Neural crest cell (in vitro differentiated cells): ENCODE measurements at regions not wholly inside any gene's neighbourhood (a gene's known extent, or its start where the extent isn't known, plus 50 kb on each side); places are given as distances from the start of the nearest gene placed in this dataset.

Experiments
- DNase-seq: peaks from one replicate; pipeline ENCODE4 v3.0.0; 2021; ENCODE audit warnings: low read depth, mixed read lengths, low spot score
- H3K27ac Mint-ChIP-seq: one replicate; pipeline ENCODE4 v1.8.0; 2021; ENCODE audit warnings: mild to moderate bottlenecking, mixed read lengths; ENCODE audit not compliant: unreplicated experiment
- H3K27me3 Mint-ChIP-seq: 2 replicates; pipeline ENCODE4 v1.8.0; 2021; ENCODE audit warnings: low read depth, mild to moderate bottlenecking, mixed read lengths
- H3K36me3 Mint-ChIP-seq: 2 replicates; pipeline ENCODE4 v1.8.0; 2021; ENCODE audit warnings: low read depth, mild to moderate bottlenecking, mixed read lengths
- H3K4me1 Mint-ChIP-seq: 2 replicates; pipeline ENCODE4 v1.8.0; 2021; ENCODE audit warnings: mixed read lengths
- H3K4me3 Mint-ChIP-seq: one replicate; pipeline ENCODE4 v1.8.0; 2021; ENCODE audit warnings: mild to moderate bottlenecking, mixed read lengths
- H3K9me3 Mint-ChIP-seq: 2 replicates; pipeline ENCODE4 v1.8.0; 2021; ENCODE audit warnings: mixed read lengths
- CTCF ChIP-seq: fragments of 200-600 bp; sonication (generic); conservative IDR thresholded peaks from 2 replicates; pipeline ENCODE4 v1.5.0; 2021; ENCODE audit warnings: antibody characterized with exemption, mild to moderate bottlenecking

DNA sequence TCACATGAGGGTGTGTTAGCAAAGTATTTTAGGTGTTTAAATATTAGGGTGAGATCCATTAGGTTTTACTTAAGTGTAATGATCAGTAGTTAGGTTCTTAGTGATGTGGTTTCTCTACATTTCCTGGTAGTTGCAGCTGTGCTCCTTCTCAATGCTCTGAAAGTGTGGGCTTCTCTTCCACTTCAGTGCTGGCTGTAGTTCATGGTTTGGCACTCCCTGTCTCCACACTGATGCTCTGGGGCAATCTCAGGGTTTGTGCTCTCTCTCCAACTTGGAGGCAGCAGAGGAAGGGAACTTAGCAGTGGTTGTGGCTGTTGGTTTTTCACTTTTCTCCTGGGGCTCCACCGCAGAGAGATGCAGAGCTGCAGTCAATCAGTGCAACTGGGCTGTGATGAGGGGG, 507.5 kb downstream of the TMEM232 start:
- no peaks in the 10 kb centered on the region for H3K27me3 Mint-ChIP-seq
- peaks cover 33% of the 10 kb centered on the region for H3K9me3 Mint-ChIP-seq
- peaks cover 28% of the 10 kb centered on the region for H3K36me3 Mint-ChIP-seq
- no peaks in the 10 kb centered on the region for H3K4me1 Mint-ChIP-seq
- no peak overlapping the region for H3K4me3 Mint-ChIP-seq
- H3K27ac Mint-ChIP-seq = no peak overlapping the region
- no peak for DNase-seq
- TF ChIP-seq CTCF = no peak

GRCh38 chr5:110219769-110220168, 506.7 kb downstream of the TMEM232 start:
- H3K36me3 Mint-ChIP-seq = peaks cover 28% of the 10 kb centered on the region
- DNase-seq = no peak
- no peaks in the 10 kb centered on the region for H3K4me1 Mint-ChIP-seq
- H3K4me3 Mint-ChIP-seq = no peak overlapping the region
- no peak overlapping the region for H3K27ac Mint-ChIP-seq
- H3K27me3 Mint-ChIP-seq = no peaks in the 10 kb centered on the region
- no peak for TF ChIP-seq CTCF
- H3K9me3 Mint-ChIP-seq = peaks cover 28% of the 10 kb centered on the region

- Mint-ChIP-seq H3K9me3 (peaks cover 26% of the 10 kb centered on the region), H3K36me3 (peaks cover 25% of the 10 kb centered on the region), H3K4me3 (no peak overlapping the region), H3K27me3 (no peaks in the 10 kb centered on the region), H3K27ac (no peak overlapping the region), H3K4me1 (no peaks in the 10 kb centered on the region)
- no peak for TF ChIP-seq CTCF
- DNase-seq = no peak
Observed at GRCh38 chr5:110221036-110221435, 505.4 kb downstream of the TMEM232 start.

- Mint-ChIP-seq H3K27ac (no peak overlapping the region), H3K4me1 (no peaks in the 10 kb centered on the region), H3K9me3 (peaks cover 16% of the 10 kb centered on the region), H3K4me3 (no peak overlapping the region), H3K27me3 (no peaks in the 10 kb centered on the region), H3K36me3 (peaks cover 12% of the 10 kb centered on the region)
- no peak for TF ChIP-seq CTCF
- no peak for DNase-seq
Observed at GRCh38 chr5:110224050-110224449, 502.4 kb downstream of the TMEM232 start.

DNA sequence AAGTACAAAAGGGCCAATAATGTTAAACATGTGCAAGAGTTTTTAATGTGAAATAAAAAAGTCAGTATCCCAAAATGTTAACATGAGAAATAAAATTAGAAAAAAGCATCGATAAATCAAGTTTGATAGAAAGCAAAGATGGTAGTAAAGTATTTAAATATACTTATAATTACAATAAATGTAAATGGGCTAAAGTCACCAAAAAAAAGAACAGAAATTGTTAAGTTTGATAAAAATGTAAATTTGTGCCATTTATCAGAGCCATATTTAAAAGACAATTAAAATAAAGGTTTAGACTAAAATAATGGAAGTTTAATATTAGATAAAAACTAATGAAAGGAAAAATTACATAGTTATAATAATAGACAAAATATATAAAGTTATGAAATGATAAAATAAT, 500.5 kb downstream of the TMEM232 start:
- no peak for DNase-seq
- Mint-ChIP-seq H3K36me3 (peaks cover 14% of the 10 kb centered on the region), H3K4me3 (no peak overlapping the region), H3K27me3 (no peaks in the 10 kb centered on the region), H3K9me3 (peaks cover 20% of the 10 kb centered on the region), H3K4me1 (no peaks in the 10 kb centered on the region), H3K27ac (no peak overlapping the region)
- no peak for TF ChIP-seq CTCF

GRCh38 chr5:110239786-110240185, 486.7 kb downstream of the TMEM232 start:
- DNase-seq = no peak
- H3K27ac Mint-ChIP-seq = no peak overlapping the region
- peaks cover 5% of the 10 kb centered on the region for H3K9me3 Mint-ChIP-seq
- no peaks in the 10 kb centered on the region for H3K27me3 Mint-ChIP-seq
- no peaks in the 10 kb centered on the region for H3K4me1 Mint-ChIP-seq
- H3K4me3 Mint-ChIP-seq = no peak overlapping the region
- no peak for TF ChIP-seq CTCF
- H3K36me3 Mint-ChIP-seq = no peaks in the 10 kb centered on the region
